Duodenal mucosa (tissue), 2 donors: ENCODE measurements at regions not wholly inside any gene's neighbourhood (a gene's known extent, or its start where the extent isn't known, plus 50 kb on each side); places are given as distances from the start of the nearest gene placed in this dataset.

Experiments used
- H3K27ac ChIP-seq: one replicate; pipeline ENCODE4 v1.7.0; 2013; ENCODE audit warnings: low read depth, low read length
- H3K27me3 ChIP-seq, 2 donors: one replicate each; pipeline ENCODE4 v1.7.0; 2013; ENCODE audit warnings: low read length in 2 of 2, control low read depth in 1 of 2; ENCODE audit not compliant: insufficient read depth in 2 of 2, control insufficient read depth in 1 of 2
- H3K36me3 ChIP-seq, 2 donors: one replicate each; pipeline ENCODE4 v1.7.0; 2013; ENCODE audit warnings: low read length in 2 of 2, control low read depth in 1 of 2; ENCODE audit not compliant: insufficient read depth in 2 of 2, control insufficient read depth in 1 of 2
- H3K4me1 ChIP-seq, 2 donors: one replicate each; pipeline ENCODE4 v1.7.0; 2013; ENCODE audit warnings: low read length in 2 of 2, control low read depth in 1 of 2; ENCODE audit not compliant: insufficient read depth in 2 of 2, control insufficient read depth in 1 of 2
- H3K4me3 ChIP-seq, 2 donors: one replicate each; pipeline ENCODE4 v1.7.0; 2013; ENCODE audit warnings: low read length in 2 of 2, low read depth in 1 of 2
- H3K9ac ChIP-seq, 2 donors: one replicate each; pipeline ENCODE4 v1.7.0; 2013; ENCODE audit warnings: low read length in 2 of 2, low read depth in 1 of 2
- H3K9me3 ChIP-seq, 2 donors: one replicate each; pipeline ENCODE4 v1.7.0; 2013; ENCODE audit warnings: low read length in 2 of 2, control low read depth in 1 of 2; ENCODE audit not compliant: control insufficient read depth in 1 of 2

- H3K9me3 ChIP-seq, result no peaks in the 10 kb centered on the region
- no peak overlapping the region for H3K27ac ChIP-seq
- no peaks in the 10 kb centered on the region for H3K36me3 ChIP-seq
- no peak overlapping the region for H3K4me3 ChIP-seq
- H3K4me1 ChIP-seq, result no peaks in the 10 kb centered on the region
- no peaks in the 10 kb centered on the region for H3K27me3 ChIP-seq
- H3K9ac ChIP-seq, result no peak overlapping the region
These were observed 87.1 kb upstream of the HAND1 start for GRCh38 chr5:154565123-154565522.

DNA sequence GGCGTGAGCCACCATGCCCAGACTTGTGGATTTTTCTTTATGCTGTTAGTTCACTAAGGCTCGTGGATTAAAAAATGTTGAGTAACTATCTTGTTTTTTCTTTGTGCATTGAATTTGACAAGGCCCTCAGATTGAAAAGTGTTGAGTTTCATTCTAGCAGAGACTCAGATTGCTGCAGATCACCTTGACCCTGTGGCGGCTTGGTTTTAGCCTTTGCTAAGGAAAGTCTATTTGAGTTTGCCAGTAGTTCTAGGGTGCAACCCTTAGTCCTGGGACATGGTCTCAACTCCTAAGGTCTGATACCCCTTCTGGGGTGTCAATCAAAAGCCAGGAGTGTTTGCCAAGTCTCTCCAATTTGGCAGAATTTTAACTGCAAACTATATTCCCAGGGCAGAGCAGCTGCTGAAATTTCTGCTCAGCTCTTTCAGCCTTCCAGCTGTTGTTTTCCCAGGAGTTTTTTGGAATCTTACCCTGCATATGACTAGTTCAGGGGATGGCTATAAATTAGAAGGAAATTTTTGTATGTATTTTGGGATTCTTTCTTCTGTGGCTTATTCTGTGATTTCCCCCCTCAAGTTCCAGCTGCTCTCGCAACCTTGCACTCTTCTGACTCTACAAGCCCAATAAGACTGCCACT lies 84.3 kb upstream of the HAND1 start:
- Histone ChIP-seq H3K27me3 (no peaks in the 10 kb centered on the region), H3K9me3 (no peaks in the 10 kb centered on the region), H3K9ac (no peak overlapping the region), H3K4me3 (no peak overlapping the region), H3K36me3 (no peaks in the 10 kb centered on the region), H3K4me1 (no peaks in the 10 kb centered on the region), H3K27ac (no peak overlapping the region)

GRCh38 chr5:154559398-154560276 lies 81.6 kb upstream of the HAND1 start:
- H3K27ac ChIP-seq, result no peak overlapping the region

GRCh38 chr5:154557548-154557947 lies 79.5 kb upstream of the HAND1 start:
- H3K27ac ChIP-seq, result no peak overlapping the region
- H3K9me3 ChIP-seq, result peaks cover 5 to 7% of the 10 kb centered on the region in 2 donors
- no peak overlapping the region for H3K9ac ChIP-seq
- H3K4me1 ChIP-seq, result no peaks in the 10 kb centered on the region
- no peak overlapping the region for H3K4me3 ChIP-seq
- H3K27me3 ChIP-seq, result no peaks in the 10 kb centered on the region
- H3K36me3 ChIP-seq, result no peaks in the 10 kb centered on the region

More at GRCh38 chr5:154559398-154560276, 81.6 kb upstream of the HAND1 start:
- Histone ChIP-seq H3K27me3 (no peaks in the 10 kb centered on the region), H3K9ac (no peak overlapping the region), H3K4me3 (no peak overlapping the region), H3K4me1 (no peaks in the 10 kb centered on the region), H3K36me3 (no peaks in the 10 kb centered on the region), H3K9me3 (no peaks in the 10 kb centered on the region)

DNA sequence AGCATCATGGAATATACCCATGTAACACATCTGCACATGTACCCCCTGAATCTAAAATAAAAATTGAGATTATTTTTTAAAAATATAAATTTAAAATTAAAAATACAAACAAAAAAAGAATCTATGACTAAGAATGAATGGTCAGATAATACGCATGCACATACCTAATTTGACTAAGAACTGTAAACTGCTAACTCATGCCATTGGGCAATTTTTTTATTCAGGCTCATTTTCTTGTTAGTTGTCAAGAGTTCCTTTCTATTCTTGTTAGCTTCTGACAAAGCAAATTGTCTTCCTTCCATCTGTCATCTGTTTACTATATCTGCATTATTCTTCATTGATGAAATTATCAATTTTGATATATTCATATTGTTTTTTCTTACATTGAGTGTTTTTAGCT lies 69.5 kb upstream of the HAND1 start:
- Histone ChIP-seq H3K4me3 (no peak overlapping the region), H3K36me3 (no peaks in the 10 kb centered on the region), H3K9ac (no peak overlapping the region), H3K27me3 (peaks cover 3% of the 10 kb centered on the region in 2 donors), H3K4me1 (no peaks in the 10 kb centered on the region), H3K9me3 (no peaks in the 10 kb centered on the region), H3K27ac (no peak overlapping the region)

- no peaks in the 10 kb centered on the region for H3K9me3 ChIP-seq
- no peak overlapping the region for H3K4me3 ChIP-seq
These were observed 68.7 kb upstream of the HAND1 start for GRCh38 chr5:154546719-154547118.

DNA sequence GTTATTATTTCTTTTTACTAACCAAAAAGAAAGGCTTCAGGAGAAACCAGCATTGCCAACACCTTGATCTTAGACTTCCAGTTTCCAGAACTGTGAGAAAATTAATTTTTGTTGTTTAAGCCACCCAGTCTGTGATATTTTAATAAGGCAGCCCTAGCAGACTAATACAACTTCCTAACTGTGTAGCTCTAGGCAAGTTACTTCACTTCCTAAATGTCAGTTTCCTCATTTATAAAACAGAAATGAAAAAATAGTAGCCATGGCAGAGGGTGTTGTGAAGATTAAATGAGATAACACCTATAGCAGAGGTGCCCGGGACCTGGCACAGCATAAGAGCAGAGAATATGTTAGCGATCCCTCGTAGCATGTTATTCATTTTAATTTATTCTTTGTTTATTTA lies 66.6 kb upstream of the HAND1 start:
- Histone ChIP-seq H3K36me3 (no peaks in the 10 kb centered on the region), H3K9me3 (no peaks in the 10 kb centered on the region), H3K4me3 (no peak overlapping the region), H3K4me1 (no peaks in the 10 kb centered on the region), H3K27me3 (peaks cover 3% of the 10 kb centered on the region in 2 donors), H3K9ac (no peak overlapping the region), H3K27ac (no peak overlapping the region)

More at GRCh38 chr5:154546719-154547118, 68.7 kb upstream of the HAND1 start:
- H3K9ac ChIP-seq, result no peak overlapping the region
- no peak overlapping the region for H3K27ac ChIP-seq
- H3K27me3 ChIP-seq, result peaks cover 3% of the 10 kb centered on the region in 2 donors
- H3K4me1 ChIP-seq, result no peaks in the 10 kb centered on the region
- H3K36me3 ChIP-seq, result no peaks in the 10 kb centered on the region

DNA sequence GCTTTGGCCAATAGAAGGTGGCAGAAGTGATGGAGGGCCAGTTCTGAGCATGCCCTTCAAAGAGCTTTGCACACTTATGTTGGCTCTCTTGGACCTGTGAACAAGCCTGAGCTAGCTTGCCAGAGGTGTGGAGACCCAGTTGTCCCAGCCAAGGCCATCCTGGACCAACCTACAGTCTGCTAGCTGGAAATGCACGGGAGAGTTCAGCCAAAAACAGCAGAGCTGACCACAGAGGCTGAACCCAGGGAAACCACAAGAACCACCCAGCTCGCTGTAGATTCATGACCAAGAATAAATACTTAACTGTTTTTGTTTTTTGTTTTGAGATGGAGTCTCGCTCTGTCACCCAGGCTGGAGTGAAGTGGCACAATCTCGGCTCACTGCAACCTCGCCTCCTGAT lies 65.4 kb upstream of the HAND1 start:
- no peak overlapping the region for H3K9ac ChIP-seq
- peaks cover 3% of the 10 kb centered on the region in 2 donors for H3K27me3 ChIP-seq
- no peak overlapping the region for H3K4me3 ChIP-seq
- no peaks in the 10 kb centered on the region for H3K9me3 ChIP-seq
- H3K4me1 ChIP-seq, result no peaks in the 10 kb centered on the region
- no peak overlapping the region for H3K27ac ChIP-seq
- H3K36me3 ChIP-seq, result no peaks in the 10 kb centered on the region

DNA sequence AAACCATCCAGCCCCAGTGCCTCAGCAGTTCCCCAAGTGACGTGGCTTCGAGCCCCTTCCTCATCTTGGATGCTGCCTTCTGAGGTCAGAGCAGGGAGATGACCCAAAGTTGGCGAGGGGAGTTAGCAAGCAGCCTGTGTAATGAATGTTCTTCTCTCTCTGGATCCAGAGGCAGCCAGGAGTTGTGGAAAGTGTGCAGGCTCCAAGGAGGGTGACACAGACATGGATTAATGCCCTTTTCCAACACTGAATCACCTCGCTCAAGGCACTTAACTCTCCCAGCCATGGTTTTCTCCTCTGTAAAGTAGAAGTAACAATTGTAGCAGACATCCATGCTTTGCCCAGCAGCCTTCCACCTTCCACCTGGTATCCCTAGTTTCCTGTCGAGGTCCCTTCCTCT lies 64.6 kb upstream of the HAND1 start:
- Histone ChIP-seq H3K4me3 (no peak overlapping the region), H3K36me3 (no peaks in the 10 kb centered on the region), H3K9me3 (no peaks in the 10 kb centered on the region), H3K27me3 (peaks cover 3% of the 10 kb centered on the region in 2 donors), H3K27ac (no peak overlapping the region), H3K4me1 (no peaks in the 10 kb centered on the region), H3K9ac (no peak overlapping the region)

- Histone ChIP-seq H3K4me3 (no peak overlapping the region), H3K36me3 (no peaks in the 10 kb centered on the region), H3K27ac (no peak overlapping the region), H3K27me3 (peaks cover 6 to 7% of the 10 kb centered on the region in 2 donors), H3K9ac (no peak overlapping the region), H3K4me1 (no peaks in the 10 kb centered on the region), H3K9me3 (no peaks in the 10 kb centered on the region)
These were observed 64.0 kb upstream of the HAND1 start for GRCh38 chr5:154542000-154542399.
